Spleen (tissue), 11 donors: ENCODE measurements at regions not wholly inside any gene's neighbourhood (a gene's known extent, or its start where the extent isn't known, plus 50 kb on each side); places are given as distances from the start of the nearest gene placed in this dataset.
A peak's percentile ranks its signal among the peaks of the same experiment; 100 is the strongest.

ENCODE experiments used
- DNase-seq: peaks from one replicate; pipeline ENCODE4 v3.0.0-alpha.2; 2020
- H3K27ac ChIP-seq, 8 donors: fragments of 200-600 bp; sonication (generic) in 7 of 8; 1 replicate in 4 of 8; 2 replicates in 4 of 8; pipeline versions ENCODE4 v1.5.0 to v1.8.0; 2016 to 2021; ENCODE audit warnings: inconsistent platforms in 4 of 8, mild to moderate bottlenecking in 4 of 8, moderate library complexity in 1 of 8
- H3K27me3 ChIP-seq, 7 donors: fragments of 200-600 bp; sonication (generic) in 6 of 7; replicated peaks in 1 of 7; 1 replicate in 4 of 7; 2 replicates in 3 of 7; pipeline versions ENCODE4 v1.5.0 to v1.8.0; 2016 to 2021; ENCODE audit warnings: inconsistent platforms in 3 of 7, mild to moderate bottlenecking in 1 of 7
- H3K36me3 ChIP-seq, 6 donors: fragments of 200-600 bp; sonication (generic) in 5 of 6; 1 replicate in 4 of 6; 2 replicates in 2 of 6; pipeline versions ENCODE4 v1.5.0 to v1.8.0; 2016 to 2021; ENCODE audit warnings: inconsistent platforms in 2 of 6
- H3K4me1 ChIP-seq, 6 donors: fragments of 200-600 bp; sonication (generic) in 5 of 6; 1 replicate in 3 of 6; 2 replicates in 3 of 6; pipeline versions ENCODE4 v1.5.0 to v1.8.0; 2016 to 2021; ENCODE audit warnings: inconsistent platforms in 3 of 6
- H3K4me3 ChIP-seq, 8 donors: fragments of 200-600 bp; sonication (generic) in 7 of 8; 1 replicate in 4 of 8; 2 replicates in 4 of 8; pipeline versions ENCODE4 v1.5.0 to v1.8.0; 2016 to 2021; ENCODE audit warnings: inconsistent platforms in 4 of 8, mild to moderate bottlenecking in 4 of 8, moderate library complexity in 2 of 8
- H3K9me3 ChIP-seq, 8 donors: fragments of 200-600 bp; sonication (generic) in 7 of 8; 1 replicate in 4 of 8; 2 replicates in 4 of 8; pipeline versions ENCODE4 v1.5.0 to v1.8.0; 2016 to 2021; ENCODE audit warnings: inconsistent platforms in 4 of 8
- POLR2A ChIP-seq, 3 donors: fragments of 450-650 bp; IDR thresholded peaks; one replicate each; pipeline ENCODE4 v1.5.1; 2017; ENCODE audit warnings: antibody characterized with exemption in 3 of 3, mild to moderate bottlenecking in 1 of 3
- POLR2AphosphoS5 ChIP-seq, 3 donors: sonication (generic); formaldehyde crosslinking; IDR thresholded peaks; one replicate each; pipeline ENCODE4 v1.5.1; 2017; ENCODE audit warnings: antibody characterized with exemption in 3 of 3
- WGBS, 5 donors: extraction: QIAGEN DNeasy Blood & Tissue Kit in 3 of 5; methylation state at CpG; one replicate each; pipeline versions ENCODE4 v1.1.5 to v1.1.7; 2013 to 2018; 5-methylcytosine and 5-hydroxymethylcytosine counted together
- intact Hi-C: fragments of 100-400 bp; cut with DNase I; formaldehyde crosslinking; loops from one replicate; pipeline ENCODE4 v1.15.0; 2023; ENCODE audit warnings: low total_unique reads
- TF ChIP-seq, protein P1 (sequence below), 11 experiments: fragments of 200-600 bp in 7 of 11; fragments of 450-650 bp in 4 of 11; sonication (generic) in 4 of 11; IDR thresholded peaks in 8 of 11; conservative IDR thresholded peaks in 3 of 11; 1 replicate in 7 of 11; 2 replicates in 4 of 11; pipeline versions ENCODE4 v1.4.0 to v1.8.0; 2016 to 2021; ENCODE audit warnings: antibody characterized with exemption in 11 of 11, inconsistent platforms in 4 of 11, mild to moderate bottlenecking in 1 of 11
- donor health status: healthy with polysubstance abuse.
- donor health status: DM: no; HTN: no; CAD: no; lungs with moderate emphysema.
- donor health status: DM: no; HTN: no; CAD: no.
- donor health status: Bipolar disorder and iron deficiency.
- donor health status: healthy.
- donor health status: DM: no; HTN: no; CAD: no.
- donor health status: DM: yes; HTN: yes; CAD: no.

DNA sequence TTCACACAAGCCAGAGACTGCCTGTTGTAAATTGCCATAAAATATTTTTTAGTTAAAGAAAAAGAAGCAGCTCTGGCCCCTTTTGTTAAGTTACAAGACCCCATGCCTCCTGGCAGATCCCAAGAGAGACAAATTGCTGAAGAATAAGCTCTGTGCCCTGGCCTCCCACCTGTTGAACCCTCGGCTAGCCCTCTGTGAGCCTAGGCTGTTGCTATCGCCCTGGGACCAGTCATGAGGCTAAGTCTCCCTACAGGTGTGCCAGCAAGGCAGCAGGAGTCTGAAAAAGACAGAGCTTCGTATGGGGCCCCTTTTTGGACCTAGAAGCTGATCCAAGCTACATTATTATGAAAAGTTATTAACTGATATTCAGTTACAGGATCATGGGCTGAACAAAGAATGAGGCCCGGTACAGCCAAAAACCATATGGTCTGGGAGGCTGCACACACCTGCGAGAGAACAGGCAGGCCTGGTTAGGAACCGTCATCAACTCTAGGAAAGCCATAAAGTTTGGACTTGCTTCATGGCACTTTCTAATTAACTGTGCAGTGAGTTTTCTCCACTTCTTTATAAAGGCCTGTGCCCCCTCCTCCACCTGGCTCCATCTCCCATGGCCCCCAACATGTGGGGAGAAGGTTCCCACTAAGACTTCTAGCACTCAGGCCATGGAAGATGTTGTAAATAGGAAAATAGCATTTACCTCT is 384.7 kb downstream of the ENC1 start:
- H3K4me3 ChIP-seq: no peak overlapping the region

DNA sequence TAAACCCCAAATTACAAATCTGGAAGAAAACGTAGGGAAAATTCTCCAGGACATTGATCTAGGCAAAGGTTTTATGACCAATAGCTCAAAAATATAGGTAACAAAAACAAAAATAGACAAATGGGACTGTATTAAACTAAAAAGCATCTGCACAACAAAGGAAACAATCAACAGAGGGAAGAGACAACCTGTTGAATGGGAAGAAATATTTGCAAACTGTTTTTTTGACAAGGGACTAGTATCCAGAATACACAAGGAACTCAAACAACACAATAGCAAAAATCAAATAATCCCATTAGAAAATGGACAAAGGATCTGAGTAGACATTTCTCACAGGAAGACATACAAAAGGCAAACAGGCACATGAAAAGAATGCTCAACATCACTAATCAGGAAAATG is 386.3 kb downstream of the ENC1 start:
- TF ChIP-seq, protein P1, sequence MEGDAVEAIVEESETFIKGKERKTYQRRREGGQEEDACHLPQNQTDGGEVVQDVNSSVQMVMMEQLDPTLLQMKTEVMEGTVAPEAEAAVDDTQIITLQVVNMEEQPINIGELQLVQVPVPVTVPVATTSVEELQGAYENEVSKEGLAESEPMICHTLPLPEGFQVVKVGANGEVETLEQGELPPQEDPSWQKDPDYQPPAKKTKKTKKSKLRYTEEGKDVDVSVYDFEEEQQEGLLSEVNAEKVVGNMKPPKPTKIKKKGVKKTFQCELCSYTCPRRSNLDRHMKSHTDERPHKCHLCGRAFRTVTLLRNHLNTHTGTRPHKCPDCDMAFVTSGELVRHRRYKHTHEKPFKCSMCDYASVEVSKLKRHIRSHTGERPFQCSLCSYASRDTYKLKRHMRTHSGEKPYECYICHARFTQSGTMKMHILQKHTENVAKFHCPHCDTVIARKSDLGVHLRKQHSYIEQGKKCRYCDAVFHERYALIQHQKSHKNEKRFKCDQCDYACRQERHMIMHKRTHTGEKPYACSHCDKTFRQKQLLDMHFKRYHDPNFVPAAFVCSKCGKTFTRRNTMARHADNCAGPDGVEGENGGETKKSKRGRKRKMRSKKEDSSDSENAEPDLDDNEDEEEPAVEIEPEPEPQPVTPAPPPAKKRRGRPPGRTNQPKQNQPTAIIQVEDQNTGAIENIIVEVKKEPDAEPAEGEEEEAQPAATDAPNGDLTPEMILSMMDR (IDR thresholded peaks at IDR 0.05 in 8 of 11, conservative IDR thresholded peaks at IDR 0.05 in 3 of 11): no peak
- TF ChIP-seq POLR2AphosphoS5 (IDR thresholded peaks at IDR 0.05) (no peak), POLR2A (IDR thresholded peaks at IDR 0.05) (no peak)
- Histone ChIP-seq H3K36me3 (no peaks in the 10 kb centered on the region), H3K4me1 (peaks cover 10 to 32% (median 21%) of the 10 kb centered on the region in 6 donors), H3K9me3 (no peaks in the 10 kb centered on the region), H3K4me3 (no peak overlapping the region), H3K27me3 (no peaks in the 10 kb centered on the region), H3K27ac (no peak overlapping the region)
- 67 to 90% (median 86%) methylated on average over 1 of the region's 1 CpG for WGBS, 5 donors
- intact Hi-C loops: no loop called here
- no peak for DNase-seq

More for the DNA sequence above, 384.7 kb downstream of the ENC1 start:
- Histone ChIP-seq H3K27me3 (no peaks in the 10 kb centered on the region), H3K9me3 (no peaks in the 10 kb centered on the region), H3K36me3 (no peaks in the 10 kb centered on the region), H3K27ac (no peak overlapping the region), H3K4me1 (peaks cover 10 to 29% (median 21%) of the 10 kb centered on the region in 6 donors)
- intact Hi-C loops: no loop called here
- no peak for DNase-seq
- TF ChIP-seq POLR2A (IDR thresholded peaks at IDR 0.05): no peak
- TF ChIP-seq, protein P1 (IDR thresholded peaks at IDR 0.05 in 8 of 11, conservative IDR thresholded peaks at IDR 0.05 in 3 of 11): no peak
- no peak for TF ChIP-seq POLR2AphosphoS5 (IDR thresholded peaks at IDR 0.05)
- WGBS, 5 donors: 86 to 95% (median 91%) methylated on average over 6 of the region's 6 CpGs

DNA sequence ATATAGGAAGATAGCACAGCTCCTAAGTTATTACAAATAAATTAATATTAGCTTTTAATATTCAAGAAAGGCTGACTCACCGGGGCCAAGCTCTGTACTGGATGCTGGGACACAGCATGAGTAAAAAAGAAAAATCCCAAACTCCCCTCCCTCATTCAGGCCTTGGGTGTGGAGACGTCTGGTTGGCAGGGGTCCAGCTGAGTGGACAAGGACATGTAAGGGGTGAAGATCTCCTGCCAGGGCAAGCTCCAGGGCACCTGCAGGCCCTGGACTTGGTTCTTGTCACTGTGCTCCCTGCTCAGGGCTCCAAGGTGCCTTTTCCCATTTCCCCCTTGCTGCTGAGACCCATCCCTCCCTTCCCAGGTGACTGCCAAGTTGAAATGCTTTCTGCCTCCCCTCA is 388.5 kb downstream of the ENC1 start:
- Histone ChIP-seq H3K27me3 (no peaks in the 10 kb centered on the region), H3K4me1 (peaks cover 0 to 16% (median 4%) of the 10 kb centered on the region in 6 donors), H3K36me3 (no peaks in the 10 kb centered on the region), H3K27ac (peak overlapping the region in 4 of 8 donors; percentile 32 to 60 (median 44)), H3K9me3 (no peaks in the 10 kb centered on the region), H3K4me3 (no peak overlapping the region)
- intact Hi-C loops: no loop called here
- 57 to 85% (median 82%) methylated on average over 2 of the region's 2 CpGs for WGBS, 5 donors
- TF ChIP-seq POLR2AphosphoS5 (IDR thresholded peaks at IDR 0.05) (no peak), POLR2A (IDR thresholded peaks at IDR 0.05) (no peak)
- TF ChIP-seq, protein P1 (IDR thresholded peaks at IDR 0.05 in 8 of 11, conservative IDR thresholded peaks at IDR 0.05 in 3 of 11): no peak
- no peak for DNase-seq

DNA sequence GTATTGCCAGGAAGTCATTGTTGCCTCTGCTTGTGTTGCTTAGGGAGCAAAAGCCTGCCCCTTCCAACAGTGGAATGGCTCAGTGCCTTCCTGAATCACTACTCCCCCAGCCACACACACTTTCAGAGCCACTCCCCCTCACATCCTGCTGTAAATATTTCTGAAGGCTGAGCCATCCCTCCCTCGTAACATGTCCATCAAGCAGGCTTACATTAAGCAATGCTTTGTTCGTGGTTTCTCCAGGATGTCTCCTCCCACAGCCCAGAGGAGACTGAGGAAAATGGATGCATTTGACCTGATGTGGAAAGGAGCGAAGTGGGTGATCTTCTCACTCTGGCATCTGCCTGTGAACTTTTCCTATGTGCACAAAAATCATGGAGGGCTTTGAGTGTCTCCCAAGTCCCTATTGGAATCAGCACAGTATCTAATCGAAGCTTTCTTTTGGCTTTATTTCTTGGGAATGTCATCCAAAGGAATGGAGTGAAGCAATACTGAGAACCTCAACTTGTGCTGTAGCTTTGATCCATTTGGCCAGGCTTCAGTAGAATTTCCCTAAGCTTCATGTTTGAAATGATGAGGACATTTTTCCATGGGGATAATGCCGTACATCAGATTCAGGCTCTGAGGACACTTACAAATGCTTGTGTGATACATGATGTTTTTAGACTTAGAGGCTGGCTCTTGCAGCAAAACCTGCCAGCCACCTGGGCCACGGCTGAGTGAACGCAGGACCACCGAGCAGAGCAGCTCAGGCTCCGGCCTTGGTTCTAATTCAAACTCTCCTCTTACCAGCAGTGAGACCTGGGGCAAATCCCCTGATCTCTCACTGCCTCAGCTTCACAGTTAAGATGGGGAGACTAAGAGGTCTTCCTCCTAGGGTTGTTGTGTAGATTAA is 389.1 kb downstream of the ENC1 start:
- no peak for DNase-seq
- WGBS, 5 donors: 62 to 71% (median 64%) methylated on average over 8 to 9 of the region's 9 CpGs
- Histone ChIP-seq H3K4me1 (peaks cover 0 to 10% (median 0%) of the 10 kb centered on the region in 6 donors), H3K36me3 (no peaks in the 10 kb centered on the region), H3K4me3 (no peak overlapping the region), H3K27me3 (no peaks in the 10 kb centered on the region), H3K27ac (peak overlapping the region in 6 of 8 donors; percentile 0 to 61 (median 50)), H3K9me3 (no peaks in the 10 kb centered on the region)
- peak in 1 of 3 donors; percentile 65 for TF ChIP-seq POLR2AphosphoS5 (IDR thresholded peaks at IDR 0.05)
- TF ChIP-seq, protein P1 (IDR thresholded peaks at IDR 0.05 in 8 of 11, conservative IDR thresholded peaks at IDR 0.05 in 3 of 11): no peak
- TF ChIP-seq POLR2A (IDR thresholded peaks at IDR 0.05): no peak
- intact Hi-C loops: no loop called here
